Esophagus squamous epithelium (tissue), 5 donors: ENCODE measurements at regions not wholly inside any gene's neighbourhood (a gene's known extent, or its start where the extent isn't known, plus 50 kb on each side); places are given as distances from the start of the nearest gene placed in this dataset.

Experiments
- DNase-seq: peaks from one replicate; lab custom pipeline; 2025; lab: John Stamatoyannopoulos, UW
- H3K27ac ChIP-seq, 4 donors: fragments of 200-600 bp; sonication (generic); one replicate each; pipeline ENCODE4 v1.5.1; 2016 to 2019; ENCODE audit warnings: mild to moderate bottlenecking in 1 of 4
- H3K27me3 ChIP-seq, 4 donors: fragments of 200-600 bp; sonication (generic); 1 replicate in 3 of 4; 2 replicates in 1 of 4; pipeline versions ENCODE4 v1.5.1 to v1.6.0; 2017 to 2021; ENCODE audit warnings: antibody characterized with exemption in 1 of 4
- H3K36me3 ChIP-seq, 3 donors: fragments of 200-600 bp; sonication (generic); one replicate each; pipeline ENCODE4 v1.5.1; 2016 to 2019
- H3K4me1 ChIP-seq, 3 donors: fragments of 200-600 bp; sonication (generic); one replicate each; pipeline ENCODE4 v1.5.1; 2017 to 2019
- H3K4me3 ChIP-seq, 4 donors: fragments of 200-600 bp; sonication (generic); 1 replicate in 3 of 4; 2 replicates in 1 of 4; pipeline ENCODE4 v1.5.1; 2016 to 2019; ENCODE audit warnings: mild to moderate bottlenecking in 2 of 4, moderate library complexity in 1 of 4
- H3K9me3 ChIP-seq, 3 donors: fragments of 200-600 bp; sonication (generic); one replicate each; pipeline ENCODE4 v1.5.1; 2016 to 2019
- POLR2A ChIP-seq, 4 donors: fragments of 450-650 bp; IDR thresholded peaks; one replicate each; pipeline ENCODE4 v1.6.1; 2017; ENCODE audit warnings: antibody characterized with exemption in 4 of 4, mild to moderate bottlenecking in 4 of 4, moderate library complexity in 3 of 4
- WGBS, 2 donors: methylation state at CpG; one replicate each; pipeline ENCODE4 v1.1.5; 2018; 5-methylcytosine and 5-hydroxymethylcytosine counted together
- intact Hi-C: fragments of 100-400 bp; cut with DNase I; formaldehyde crosslinking; loops from one replicate; pipeline ENCODE4 v1.15.0; 2022
- TF ChIP-seq, protein P1 (sequence below), 6 experiments: fragments of 450-650 bp in 4 of 6; fragments of 200-600 bp in 2 of 6; sonication (generic) in 2 of 6; IDR thresholded peaks; one replicate each; pipeline ENCODE4 v1.5.1; 2016 to 2019; ENCODE audit warnings: antibody characterized with exemption in 6 of 6, mild to moderate bottlenecking in 4 of 6, moderate library complexity in 4 of 6
- donor health status: DM: yes; HTN: yes; CAD: no.

DNA sequence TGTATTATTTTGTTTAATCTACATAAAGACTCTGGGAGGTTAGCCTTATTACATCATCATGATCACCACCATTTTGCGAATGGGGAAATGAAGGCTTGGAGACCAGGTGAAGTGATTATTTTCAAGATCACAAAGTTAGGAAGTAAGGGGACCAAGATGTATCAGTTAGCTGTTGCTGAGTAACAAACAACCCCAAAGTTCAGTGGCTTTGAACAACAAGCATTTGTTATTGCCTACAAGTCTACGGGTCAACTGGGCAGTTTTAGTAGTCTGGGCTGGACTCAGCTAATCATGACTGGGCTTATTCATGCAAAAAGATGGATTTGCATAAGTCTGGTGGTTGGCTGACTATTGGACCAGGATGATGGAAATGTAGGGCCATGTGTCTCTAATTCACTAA is 389.2 kb downstream of the MIAT start:
- 90% methylated on average over 1 to 2 of the region's 2 CpGs for WGBS, 2 donors
- intact Hi-C loops: no loop called here
- peaks cover 0 to 7% (median 0%) of the 10 kb centered on the region in 4 donors for H3K27me3 ChIP-seq
- DNase-seq: no peak
- no peak overlapping the region for H3K27ac ChIP-seq
- H3K4me1 ChIP-seq: peaks cover 0 to 15% (median 0%) of the 10 kb centered on the region in 3 donors
- TF ChIP-seq POLR2A (IDR thresholded peaks at IDR 0.05): no peak
- TF ChIP-seq, protein P1, sequence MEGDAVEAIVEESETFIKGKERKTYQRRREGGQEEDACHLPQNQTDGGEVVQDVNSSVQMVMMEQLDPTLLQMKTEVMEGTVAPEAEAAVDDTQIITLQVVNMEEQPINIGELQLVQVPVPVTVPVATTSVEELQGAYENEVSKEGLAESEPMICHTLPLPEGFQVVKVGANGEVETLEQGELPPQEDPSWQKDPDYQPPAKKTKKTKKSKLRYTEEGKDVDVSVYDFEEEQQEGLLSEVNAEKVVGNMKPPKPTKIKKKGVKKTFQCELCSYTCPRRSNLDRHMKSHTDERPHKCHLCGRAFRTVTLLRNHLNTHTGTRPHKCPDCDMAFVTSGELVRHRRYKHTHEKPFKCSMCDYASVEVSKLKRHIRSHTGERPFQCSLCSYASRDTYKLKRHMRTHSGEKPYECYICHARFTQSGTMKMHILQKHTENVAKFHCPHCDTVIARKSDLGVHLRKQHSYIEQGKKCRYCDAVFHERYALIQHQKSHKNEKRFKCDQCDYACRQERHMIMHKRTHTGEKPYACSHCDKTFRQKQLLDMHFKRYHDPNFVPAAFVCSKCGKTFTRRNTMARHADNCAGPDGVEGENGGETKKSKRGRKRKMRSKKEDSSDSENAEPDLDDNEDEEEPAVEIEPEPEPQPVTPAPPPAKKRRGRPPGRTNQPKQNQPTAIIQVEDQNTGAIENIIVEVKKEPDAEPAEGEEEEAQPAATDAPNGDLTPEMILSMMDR (IDR thresholded peaks at IDR 0.05): no peak
- H3K4me3 ChIP-seq: no peak overlapping the region
- no peaks in the 10 kb centered on the region for H3K9me3 ChIP-seq
- no peaks in the 10 kb centered on the region for H3K36me3 ChIP-seq

DNA sequence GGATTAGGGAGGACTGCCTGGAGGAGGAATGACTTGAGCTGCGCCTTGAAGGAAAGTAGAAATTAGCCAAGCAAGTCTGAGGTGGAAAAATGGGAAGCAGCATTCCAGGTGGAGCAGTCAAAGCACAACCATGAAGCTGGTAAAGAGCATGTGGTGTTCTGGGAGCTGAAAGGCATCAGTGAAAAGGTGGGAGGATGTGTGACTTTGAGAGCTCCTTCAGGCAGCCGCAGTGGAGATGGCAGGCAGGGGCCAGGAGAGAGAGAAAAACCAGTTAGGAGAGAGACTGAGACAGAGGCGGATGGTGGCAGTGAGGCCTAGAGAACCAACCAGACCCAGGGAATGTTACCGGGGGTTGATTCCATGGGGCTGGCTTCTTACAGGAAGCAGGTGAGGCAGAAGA is 393.4 kb downstream of the MIAT start:
- 61 to 71% methylated on average over 4 of the region's 4 CpGs for WGBS, 2 donors
- no peak for TF ChIP-seq POLR2A (IDR thresholded peaks at IDR 0.05)

DNA sequence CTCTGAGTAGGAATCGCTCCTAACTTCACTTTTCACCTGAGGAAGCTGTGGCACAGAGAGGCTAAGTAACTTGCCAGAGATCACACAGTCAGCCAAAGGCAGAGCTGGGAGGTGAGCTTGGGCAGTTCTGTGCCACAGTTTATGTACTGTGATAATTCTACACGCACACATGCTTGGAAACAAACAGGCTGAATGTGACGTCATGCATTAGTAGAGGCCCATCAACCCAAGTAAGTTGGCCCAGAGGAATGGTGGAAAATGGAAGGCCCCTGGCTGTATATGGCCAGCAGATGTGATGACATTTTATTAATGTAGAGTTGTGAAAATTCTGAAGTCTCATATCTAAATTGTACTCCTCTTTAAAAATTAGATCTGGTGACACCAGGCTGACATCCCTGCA is 394.0 kb downstream of the MIAT start:
- WGBS, 2 donors: 26 to 33% methylated on average over 3 of the region's 3 CpGs
- Histone ChIP-seq H3K9me3 (no peaks in the 10 kb centered on the region), H3K4me1 (peaks cover 0 to under 1% (median 0%) of the 10 kb centered on the region in 3 donors), H3K4me3 (no peak overlapping the region), H3K27me3 (peaks cover 0 to 6% (median 0%) of the 10 kb centered on the region in 4 donors), H3K36me3 (no peaks in the 10 kb centered on the region), H3K27ac (no peak overlapping the region)
- TF ChIP-seq, protein P1 (IDR thresholded peaks at IDR 0.05): no peak
- TF ChIP-seq POLR2A (IDR thresholded peaks at IDR 0.05): no peak
- DNase-seq: no peak
- intact Hi-C loops: no loop called here

More for the DNA sequence above, 393.4 kb downstream of the MIAT start:
- no peak for DNase-seq
- Histone ChIP-seq H3K27me3 (peaks cover 0 to 5% (median 0%) of the 10 kb centered on the region in 4 donors), H3K9me3 (no peaks in the 10 kb centered on the region), H3K4me1 (peaks cover 0 to 6% (median 0%) of the 10 kb centered on the region in 3 donors), H3K4me3 (no peak overlapping the region), H3K27ac (no peak overlapping the region), H3K36me3 (no peaks in the 10 kb centered on the region)
- intact Hi-C loops: no loop called here

DNA sequence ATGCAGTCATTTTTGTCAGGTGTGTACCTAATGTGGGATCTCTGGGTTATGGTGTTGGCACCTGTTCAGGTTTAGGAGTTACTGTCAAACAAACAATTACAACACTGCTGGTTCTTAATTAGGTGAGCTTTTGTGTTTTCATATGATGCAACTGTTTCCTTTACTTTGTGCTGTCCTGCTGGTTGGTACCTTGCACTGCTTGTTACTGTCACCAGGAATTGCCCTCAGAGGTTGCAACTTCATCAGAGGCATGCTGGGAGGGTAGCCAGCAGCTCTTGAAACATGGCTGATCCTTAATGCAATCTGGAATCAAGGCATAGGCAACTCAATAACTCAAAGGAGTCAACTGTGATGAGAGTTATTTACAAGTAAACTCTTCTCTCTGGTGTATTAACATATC is 400.3 kb downstream of the MIAT start:
- no peak for DNase-seq
- H3K27me3 ChIP-seq: peaks cover 0 to 6% (median 0%) of the 10 kb centered on the region in 4 donors
- TF ChIP-seq, protein P1 (IDR thresholded peaks at IDR 0.05): no peak
- no peaks in the 10 kb centered on the region for H3K36me3 ChIP-seq
- no peak overlapping the region for H3K4me3 ChIP-seq
- no peaks in the 10 kb centered on the region for H3K4me1 ChIP-seq
- H3K27ac ChIP-seq: no peak overlapping the region
- intact Hi-C loops: no loop called here
- no peaks in the 10 kb centered on the region for H3K9me3 ChIP-seq

DNA sequence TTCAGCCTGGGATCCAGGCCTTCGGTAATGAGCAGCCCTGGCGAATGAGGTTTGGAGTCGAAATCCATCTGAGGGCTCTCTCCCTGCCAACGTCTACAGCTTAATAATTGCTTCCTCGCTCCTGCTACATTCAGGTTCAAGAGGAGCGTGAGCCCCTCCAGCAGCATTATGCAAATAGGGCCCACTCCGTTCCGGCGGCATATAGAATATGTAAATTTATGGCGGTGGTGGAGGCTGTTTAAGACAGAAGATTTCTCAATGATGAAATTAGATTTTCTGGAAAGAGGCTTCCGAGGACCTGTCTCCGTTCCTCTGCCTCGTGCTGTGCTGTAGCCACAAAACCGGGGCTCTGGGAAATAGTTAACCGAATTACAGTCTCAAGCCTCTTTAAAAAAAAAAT is 402.8 kb downstream of the MIAT start:
- no peak for DNase-seq
- H3K4me3 ChIP-seq: no peak overlapping the region
- no peaks in the 10 kb centered on the region for H3K9me3 ChIP-seq
- intact Hi-C loops: no loop called here
- 83 to 89% methylated on average over 15 of the region's 15 CpGs for WGBS, 2 donors
- H3K27ac ChIP-seq: no peak overlapping the region
- no peaks in the 10 kb centered on the region for H3K36me3 ChIP-seq
- no peaks in the 10 kb centered on the region for H3K4me1 ChIP-seq
- H3K27me3 ChIP-seq: peaks cover 0 to 23% (median 0%) of the 10 kb centered on the region in 4 donors
- TF ChIP-seq, protein P1 (IDR thresholded peaks at IDR 0.05): no peak
- TF ChIP-seq POLR2A (IDR thresholded peaks at IDR 0.05): no peak

DNA sequence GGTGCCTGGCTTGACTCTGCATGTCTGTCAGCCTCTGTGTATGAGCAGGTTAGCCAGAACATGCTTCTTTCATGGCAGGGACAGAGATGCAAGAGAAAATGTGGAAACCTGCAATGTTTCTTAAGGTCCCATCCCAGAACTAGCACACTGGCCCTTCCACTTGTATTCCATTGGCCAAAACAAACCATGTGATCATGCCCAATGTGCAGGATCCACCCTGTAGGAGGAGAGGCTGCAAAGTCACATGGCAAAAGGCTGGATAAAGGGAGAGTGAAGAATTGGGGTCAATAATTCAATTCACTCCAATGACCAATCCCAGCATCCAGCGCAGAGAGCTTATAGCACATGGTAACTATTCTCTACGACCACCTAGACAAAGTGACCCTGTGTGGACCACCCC is 405.5 kb downstream of the MIAT start:
- H3K27ac ChIP-seq: no peak overlapping the region
- 78 to 83% methylated on average over 2 of the region's 2 CpGs for WGBS, 2 donors
- TF ChIP-seq, protein P1 (IDR thresholded peaks at IDR 0.05): no peak
- TF ChIP-seq POLR2A (IDR thresholded peaks at IDR 0.05): no peak
- H3K36me3 ChIP-seq: no peaks in the 10 kb centered on the region
- H3K4me1 ChIP-seq: no peaks in the 10 kb centered on the region
- H3K9me3 ChIP-seq: no peaks in the 10 kb centered on the region
- H3K4me3 ChIP-seq: no peak overlapping the region
- peaks cover 0 to 34% (median 0%) of the 10 kb centered on the region in 4 donors for H3K27me3 ChIP-seq
- intact Hi-C loops: no loop called here
- DNase-seq: no peak
